ENCODE measurements at regions not wholly inside any gene's neighbourhood (a gene's known extent, or its start where the extent isn't known, plus 50 kb on each side); places are given as distances from the start of the nearest gene placed in this dataset.
A peak's percentile ranks its signal among the peaks of the same experiment; 100 is the strongest.

DNA sequence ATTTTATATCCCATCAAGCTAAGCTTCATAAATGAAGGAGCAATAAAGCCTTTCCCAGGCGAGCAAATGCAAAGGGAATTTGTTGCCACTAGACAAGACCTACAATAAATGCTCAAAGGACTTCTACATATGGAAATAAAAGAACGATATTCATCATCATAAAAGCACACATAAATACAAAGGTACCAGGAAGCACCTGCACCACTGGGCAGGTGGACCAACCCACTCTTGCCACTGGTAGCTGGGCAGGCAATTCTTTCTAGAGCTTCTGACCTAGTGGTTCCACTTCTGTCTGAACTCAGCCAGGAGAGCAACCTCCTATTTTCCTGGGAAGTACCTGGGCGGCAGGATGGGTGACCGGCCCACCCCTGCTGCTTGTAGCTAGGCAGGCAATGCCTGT lies 237.2 kb upstream of the ITM2A start:
- no peak overlapping the region for H3K4me2 ChIP-seq
- no peak for FAIRE-seq
- no peak overlapping the region for H3K27ac ChIP-seq
- no peak overlapping the region for H3K4me3 ChIP-seq
- TF ChIP-seq ZFP36 (IDR thresholded peaks at IDR 0.05; ENCODE audit: borderline replicate concordance, partially characterized antibody) = no peak
- TF ChIP-seq, protein P1, sequence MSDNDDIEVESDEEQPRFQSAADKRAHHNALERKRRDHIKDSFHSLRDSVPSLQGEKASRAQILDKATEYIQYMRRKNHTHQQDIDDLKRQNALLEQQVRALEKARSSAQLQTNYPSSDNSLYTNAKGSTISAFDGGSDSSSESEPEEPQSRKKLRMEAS (IDR thresholded peaks at IDR 0.05) = no peak
- no peak for TF ChIP-seq ZSCAN20 (CRISPR knock-in tag; IDR thresholded peaks at IDR 0.05)
- H3K4me1 ChIP-seq = no peaks in the 10 kb centered on the region
- no peaks in the 10 kb centered on the region for H3K9me3 ChIP-seq
- no peak for ATAC-seq
- 0% methylated on average over 2 of the region's 4 CpGs for WGBS (ENCODE audit: missing lambda C conversion rate)
- ChIA-PET CTCF (no interaction called here), POLR2A (no interaction called here)
- no peak for DNase-seq (ENCODE audit: low read depth in 1 of 2, low spot score in 1 of 2)

DNA sequence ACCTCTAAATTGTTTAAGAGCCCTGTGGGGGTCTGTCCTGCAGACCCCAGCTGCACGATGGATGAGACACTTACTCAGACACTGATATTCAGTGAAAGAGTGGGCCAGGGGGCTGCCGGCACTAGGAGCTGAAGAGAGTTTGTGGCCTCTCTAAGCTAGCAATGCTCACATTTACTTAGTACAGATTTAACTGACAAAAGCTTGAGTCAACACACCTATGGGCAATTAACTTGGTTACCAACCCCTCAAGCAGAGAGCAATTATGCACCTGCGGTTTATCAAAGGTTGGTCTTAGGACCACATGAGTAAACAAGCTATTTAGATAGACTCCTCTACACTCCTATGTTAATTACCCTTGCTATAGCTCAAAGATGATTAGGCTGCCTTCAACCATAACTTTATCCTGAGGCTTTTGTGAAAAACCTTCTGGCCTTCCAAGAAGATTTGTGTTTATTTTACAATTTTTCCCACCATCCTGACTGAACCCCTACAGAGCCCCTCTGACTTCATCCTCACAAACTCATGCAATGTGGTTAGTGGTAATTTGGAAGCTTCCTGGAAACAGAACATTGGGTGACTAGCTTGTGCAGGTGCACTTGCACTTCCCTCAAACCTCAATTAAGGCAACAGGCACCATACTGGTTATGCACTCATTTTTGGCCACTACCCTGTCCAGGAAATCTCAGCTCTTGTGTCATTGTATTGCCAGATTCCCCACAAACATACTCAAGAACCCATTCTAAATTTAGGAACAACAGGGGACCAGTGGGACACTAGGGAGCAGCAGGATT lies 234.4 kb upstream of the ITM2A start:
- Histone ChIP-seq H3K4me2 (no peak overlapping the region), H3K4me1 (no peaks in the 10 kb centered on the region), H3K9me3 (no peaks in the 10 kb centered on the region), H3K27ac (no peak overlapping the region), H3K4me3 (no peak overlapping the region)
- CTCF ChIA-PET = interaction anchor here (0.9 to 1.4 kb wide), 2 partner anchors 8 to 15 kb away, joined by 3 read pairs; no protein-coding TSS in a partner anchor
- FAIRE-seq = no peak
- no peak for ATAC-seq
- TF ChIP-seq, protein P2, sequence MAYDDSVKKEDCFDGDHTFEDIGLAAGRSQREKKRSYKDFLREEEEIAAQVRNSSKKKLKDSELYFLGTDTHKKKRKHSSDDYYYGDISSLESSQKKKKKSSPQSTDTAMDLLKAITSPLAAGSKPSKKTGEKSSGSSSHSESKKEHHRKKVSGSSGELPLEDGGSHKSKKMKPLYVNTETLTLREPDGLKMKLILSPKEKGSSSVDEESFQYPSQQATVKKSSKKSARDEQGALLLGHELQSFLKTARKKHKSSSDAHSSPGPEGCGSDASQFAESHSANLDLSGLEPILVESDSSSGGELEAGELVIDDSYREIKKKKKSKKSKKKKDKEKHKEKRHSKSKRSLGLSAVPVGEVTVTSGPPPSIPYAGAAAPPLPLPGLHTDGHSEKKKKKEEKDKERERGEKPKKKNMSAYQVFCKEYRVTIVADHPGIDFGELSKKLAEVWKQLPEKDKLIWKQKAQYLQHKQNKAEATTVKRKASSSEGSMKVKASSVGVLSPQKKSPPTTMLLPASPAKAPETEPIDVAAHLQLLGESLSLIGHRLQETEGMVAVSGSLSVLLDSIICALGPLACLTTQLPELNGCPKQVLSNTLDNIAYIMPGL (CRISPR knock-in tag; IDR thresholded peaks at IDR 0.05; ENCODE audit: borderline replicate concordance) = no peak
- TF ChIP-seq NFE2L2 (conservative IDR thresholded peaks at IDR 0.05; ENCODE audit: low read length) (no peak), EP300 (IDR thresholded peaks at IDR 0.05) (no peak), NPAS2 (CRISPR knock-in tag; IDR thresholded peaks at IDR 0.05; ENCODE audit: borderline replicate concordance) (no peak), HOXB13 (CRISPR knock-in tag; IDR thresholded peaks at IDR 0.05; ENCODE audit: low read depth) (no peak), FOXS1 (CRISPR knock-in tag; IDR thresholded peaks at IDR 0.05) (no peak)
- TF ChIP-seq, protein P3, sequence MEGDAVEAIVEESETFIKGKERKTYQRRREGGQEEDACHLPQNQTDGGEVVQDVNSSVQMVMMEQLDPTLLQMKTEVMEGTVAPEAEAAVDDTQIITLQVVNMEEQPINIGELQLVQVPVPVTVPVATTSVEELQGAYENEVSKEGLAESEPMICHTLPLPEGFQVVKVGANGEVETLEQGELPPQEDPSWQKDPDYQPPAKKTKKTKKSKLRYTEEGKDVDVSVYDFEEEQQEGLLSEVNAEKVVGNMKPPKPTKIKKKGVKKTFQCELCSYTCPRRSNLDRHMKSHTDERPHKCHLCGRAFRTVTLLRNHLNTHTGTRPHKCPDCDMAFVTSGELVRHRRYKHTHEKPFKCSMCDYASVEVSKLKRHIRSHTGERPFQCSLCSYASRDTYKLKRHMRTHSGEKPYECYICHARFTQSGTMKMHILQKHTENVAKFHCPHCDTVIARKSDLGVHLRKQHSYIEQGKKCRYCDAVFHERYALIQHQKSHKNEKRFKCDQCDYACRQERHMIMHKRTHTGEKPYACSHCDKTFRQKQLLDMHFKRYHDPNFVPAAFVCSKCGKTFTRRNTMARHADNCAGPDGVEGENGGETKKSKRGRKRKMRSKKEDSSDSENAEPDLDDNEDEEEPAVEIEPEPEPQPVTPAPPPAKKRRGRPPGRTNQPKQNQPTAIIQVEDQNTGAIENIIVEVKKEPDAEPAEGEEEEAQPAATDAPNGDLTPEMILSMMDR (IDR thresholded peaks at IDR 0.05) = no peak
- 0% methylated on average over 3 of the region's 3 CpGs for WGBS (ENCODE audit: missing lambda C conversion rate)
- POLR2A ChIA-PET = no interaction called here
- DNase-seq (ENCODE audit: low read depth in 1 of 2, low spot score in 1 of 2) = no peak

DNA sequence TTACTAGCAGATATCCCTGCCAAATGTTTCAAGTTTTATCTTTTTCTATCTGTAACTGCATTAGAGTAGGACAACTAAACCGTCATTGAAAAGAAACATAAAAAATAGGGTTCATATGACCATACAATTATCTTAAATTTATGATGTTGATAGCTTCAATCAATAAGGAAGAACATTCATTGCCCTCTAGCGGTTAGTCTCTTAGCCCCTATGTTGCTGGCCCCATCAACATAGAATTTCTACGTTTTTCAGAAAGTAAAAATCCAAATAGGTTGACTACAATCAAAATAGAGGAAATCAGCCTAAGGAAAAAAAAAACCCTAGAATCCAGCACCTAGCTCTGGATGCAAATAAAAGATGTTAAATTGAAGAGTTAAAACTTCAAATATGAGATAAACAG lies 225.1 kb upstream of the ITM2A start:
- no peak for FAIRE-seq
- WGBS (ENCODE audit: missing lambda C conversion rate) = under 1% methylated on average over 3 of the region's 3 CpGs
- no peak for TF ChIP-seq NFE2L2 (conservative IDR thresholded peaks at IDR 0.05; ENCODE audit: low read length)
- TF ChIP-seq, protein P4, sequence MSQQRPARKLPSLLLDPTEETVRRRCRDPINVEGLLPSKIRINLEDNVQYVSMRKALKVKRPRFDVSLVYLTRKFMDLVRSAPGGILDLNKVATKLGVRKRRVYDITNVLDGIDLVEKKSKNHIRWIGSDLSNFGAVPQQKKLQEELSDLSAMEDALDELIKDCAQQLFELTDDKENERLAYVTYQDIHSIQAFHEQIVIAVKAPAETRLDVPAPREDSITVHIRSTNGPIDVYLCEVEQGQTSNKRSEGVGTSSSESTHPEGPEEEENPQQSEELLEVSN (IDR thresholded peaks at IDR 0.05; ENCODE audit: borderline replicate concordance, low read depth) = no peak
- no peak for TF ChIP-seq RNF2 (IDR thresholded peaks at IDR 0.05; ENCODE audit: borderline replicate concordance, low read depth)
- Histone ChIP-seq H3K27ac (no peak overlapping the region), H3K9me3 (no peaks in the 10 kb centered on the region), H3K4me1 (no peaks in the 10 kb centered on the region), H3K4me3 (no peak overlapping the region), H3K4me2 (no peak overlapping the region)
- ATAC-seq = no peak
- DNase-seq (ENCODE audit: low read depth in 1 of 2, low spot score in 1 of 2) = no peak
- ChIA-PET POLR2A (no interaction called here), CTCF (no interaction called here)

DNA sequence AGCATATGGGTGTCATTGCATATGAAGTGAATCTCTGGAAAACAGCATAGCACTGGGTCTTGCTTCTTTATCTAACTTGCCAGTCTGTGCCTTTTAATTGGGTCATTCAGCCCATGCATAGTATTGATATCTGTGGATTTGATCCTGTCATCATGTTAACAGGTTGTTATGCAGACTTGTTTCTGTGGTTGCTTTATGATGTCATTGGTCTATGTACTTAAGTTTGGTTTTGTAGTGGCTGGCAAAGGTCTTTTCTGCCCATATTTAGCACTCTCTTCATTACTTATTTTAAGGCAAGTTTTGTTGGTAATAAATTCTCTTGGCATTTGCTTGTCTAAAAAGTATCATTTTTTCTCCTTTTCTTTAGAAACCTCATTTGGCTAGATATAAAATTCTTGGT lies 221.1 kb upstream of the ITM2A start:
- POLR2A ChIA-PET = no interaction called here
- CTCF ChIA-PET = no interaction called here

More for the DNA sequence above, 221.1 kb upstream of the ITM2A start:
- H3K4me3 ChIP-seq = no peak overlapping the region
- H3K4me2 ChIP-seq = no peak overlapping the region
- TF ChIP-seq ZSCAN20 (CRISPR knock-in tag; IDR thresholded peaks at IDR 0.05) (no peak), RFX5 (IDR thresholded peaks at IDR 0.05) (no peak), CHD2 (IDR thresholded peaks at IDR 0.05; ENCODE audit: low read length, partially characterized antibody) (no peak), EHF (CRISPR knock-in tag; IDR thresholded peaks at IDR 0.05) (no peak), TFCP2L1 (CRISPR knock-in tag; IDR thresholded peaks at IDR 0.05) (no peak)
- TF ChIP-seq, protein P3 (IDR thresholded peaks at IDR 0.05) = no peak
- TF ChIP-seq, protein P5, sequence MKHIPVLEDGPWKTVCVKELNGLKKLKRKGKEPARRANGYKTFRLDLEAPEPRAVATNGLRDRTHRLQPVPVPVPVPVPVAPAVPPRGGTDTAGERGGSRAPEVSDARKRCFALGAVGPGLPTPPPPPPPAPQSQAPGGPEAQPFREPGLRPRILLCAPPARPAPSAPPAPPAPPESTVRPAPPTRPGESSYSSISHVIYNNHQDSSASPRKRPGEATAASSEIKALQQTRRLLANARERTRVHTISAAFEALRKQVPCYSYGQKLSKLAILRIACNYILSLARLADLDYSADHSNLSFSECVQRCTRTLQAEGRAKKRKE (CRISPR knock-in tag; IDR thresholded peaks at IDR 0.05; ENCODE audit: low read depth) = no peak
- no peaks in the 10 kb centered on the region for H3K9me3 ChIP-seq
- H3K4me1 ChIP-seq = no peaks in the 10 kb centered on the region
- no peak overlapping the region for H3K27ac ChIP-seq
- FAIRE-seq = peak; percentile 32
- DNase-seq (ENCODE audit: low read depth in 1 of 2, low spot score in 1 of 2) = no peak
- no peak for ATAC-seq

All from A549 (cell line).